ENCODE measurements at regions not wholly inside any gene's neighbourhood (a gene's known extent, or its start where the extent isn't known, plus 50 kb on each side); places are given as distances from the start of the nearest gene placed in this dataset.

DNA sequence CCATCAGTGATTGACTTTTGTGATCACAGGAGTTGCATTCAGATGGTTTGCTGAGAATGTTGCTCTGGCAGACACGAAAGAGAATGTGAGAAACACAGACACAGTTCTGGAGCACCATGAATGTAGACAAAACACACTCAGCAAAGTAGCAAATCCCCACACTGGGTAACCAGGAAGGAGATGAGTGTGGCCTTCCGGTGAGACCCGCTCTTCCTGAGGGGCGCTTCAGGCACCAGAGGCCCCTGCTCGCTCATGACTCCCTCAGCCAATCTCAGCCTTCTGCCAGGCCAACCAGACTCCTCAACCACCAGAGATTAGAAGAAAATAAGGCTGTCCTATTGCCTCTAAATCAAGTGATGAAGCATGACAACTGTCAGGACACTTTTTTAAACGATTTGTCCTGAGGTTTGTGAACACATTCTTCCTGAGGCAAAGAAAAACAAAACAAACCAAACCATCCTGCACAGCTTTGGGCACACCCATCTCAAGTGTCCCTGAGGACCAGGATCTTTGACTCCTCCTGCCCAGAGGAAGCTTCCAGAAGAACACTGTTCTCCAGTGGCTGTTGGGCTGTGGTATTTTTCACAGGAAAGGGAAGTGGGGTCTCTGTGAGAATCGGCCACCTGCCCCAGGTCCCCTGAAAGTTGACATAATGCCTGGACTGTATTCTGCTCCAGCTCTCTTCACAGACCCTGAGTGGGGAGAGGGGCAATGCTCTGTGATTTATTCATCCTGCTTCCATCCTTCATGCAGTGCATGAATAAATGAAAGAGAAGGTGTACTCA lies 152.8 kb downstream of the BCL11A start:
- no peak for DNase-seq (ENCODE audit: low read depth in 3 of 3)

GRCh38 chr2:60394463-60394862 lies 159.0 kb downstream of the BCL11A start:
- DNase-seq (ENCODE audit: low read depth in 3 of 3) = no peak

DNA sequence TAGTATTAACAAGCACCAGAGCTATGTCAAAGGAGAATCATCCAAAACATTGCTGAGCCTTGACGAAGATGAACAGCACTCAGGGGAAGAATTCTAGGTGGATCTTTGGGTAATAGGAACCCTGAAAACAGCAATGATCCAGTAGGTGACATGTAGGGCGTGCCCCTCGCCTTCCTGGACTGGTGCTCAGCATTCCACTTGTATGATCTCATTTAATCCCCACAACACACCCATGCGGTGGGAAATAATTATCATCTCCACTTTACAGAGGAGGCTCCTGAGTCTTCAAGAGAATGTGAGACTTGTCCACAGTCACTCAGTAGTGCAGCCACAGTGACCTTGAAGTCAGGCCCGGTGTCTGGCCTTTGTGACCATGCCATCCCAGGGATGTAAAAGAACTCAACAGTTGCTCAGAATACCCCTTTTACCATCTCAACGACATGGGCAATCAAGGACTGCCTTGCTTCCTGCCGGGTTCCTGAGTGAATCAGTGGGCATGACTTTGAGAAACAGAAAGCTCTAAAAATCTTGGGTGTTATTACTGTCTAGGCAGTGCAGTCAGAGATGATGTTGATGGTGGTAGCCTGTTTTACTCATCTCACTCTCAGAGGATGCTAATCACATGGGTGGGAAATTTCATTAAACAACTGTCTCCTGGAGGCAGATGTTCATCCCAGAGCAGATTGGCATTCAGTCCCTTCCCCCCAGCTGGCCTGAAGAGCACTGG lies 161.6 kb downstream of the BCL11A start:
- no peak for DNase-seq (ENCODE audit: low read depth in 3 of 3)

DNA sequence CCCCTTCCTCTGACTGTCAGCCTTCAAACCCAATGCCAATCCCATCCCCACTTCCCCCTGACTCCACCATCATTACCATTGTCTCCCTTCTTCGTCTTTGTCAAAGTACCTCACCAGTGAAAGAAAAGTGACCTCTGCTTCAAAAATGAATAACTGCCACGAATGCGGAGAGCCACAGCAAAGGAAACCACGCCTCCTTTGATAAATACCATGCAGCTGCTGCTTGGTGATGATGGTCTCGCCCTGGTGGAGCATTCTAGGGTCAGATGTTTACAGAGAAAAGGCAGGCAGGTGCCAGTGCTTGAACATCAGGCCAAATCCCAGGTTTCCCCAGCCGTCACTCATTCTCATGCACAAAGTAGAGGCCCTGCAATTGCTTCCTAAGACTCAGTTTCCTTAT lies 162.2 kb downstream of the BCL11A start:
- no peak for DNase-seq (ENCODE audit: low read depth in 3 of 3)

DNA sequence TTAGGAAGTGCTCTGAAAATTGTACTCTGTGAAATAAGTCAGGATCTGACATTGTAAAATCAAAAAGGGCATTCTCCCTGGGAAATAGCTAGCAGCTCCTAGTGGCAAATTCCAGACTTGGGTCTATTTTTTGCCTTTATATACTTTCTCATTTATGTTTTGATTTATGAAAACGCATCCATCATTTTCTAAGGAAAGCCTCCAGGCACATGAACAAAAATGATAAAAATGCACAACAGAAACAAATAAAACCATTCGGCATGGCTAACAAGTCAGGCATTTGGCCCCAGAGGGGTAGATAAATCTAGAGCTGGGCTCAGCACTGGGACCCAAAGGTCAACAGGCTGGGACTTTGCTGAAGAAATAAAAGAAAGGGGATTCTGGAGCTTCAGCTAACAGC lies 167.0 kb downstream of the BCL11A start:
- no peak for DNase-seq (ENCODE audit: low read depth in 3 of 3)

DNA sequence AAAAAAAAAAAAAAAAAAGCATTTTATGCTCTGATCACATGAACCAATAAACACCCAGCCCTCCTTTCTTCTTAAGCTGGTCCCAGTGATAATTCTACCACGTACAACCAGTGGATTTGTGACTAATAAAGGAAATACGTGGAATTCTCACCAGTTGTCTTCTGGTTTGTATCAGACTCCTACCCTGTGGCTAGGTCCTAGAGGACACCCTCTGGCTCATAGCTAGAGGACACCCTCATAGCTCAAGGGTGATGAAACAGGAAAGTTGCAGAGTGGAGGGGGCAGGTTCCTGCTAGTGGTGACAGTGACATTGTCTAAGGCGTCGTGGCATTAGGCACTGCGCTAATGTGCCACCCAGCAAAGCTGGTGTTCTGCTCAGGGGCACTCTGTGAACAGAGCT lies 167.8 kb downstream of the BCL11A start:
- DNase-seq (ENCODE audit: low read depth in 3 of 3) = no peak

GRCh38 chr2:60383401-60384143 lies 169.9 kb downstream of the BCL11A start:
- no peak for DNase-seq (ENCODE audit: low read depth in 3 of 3)

DNA sequence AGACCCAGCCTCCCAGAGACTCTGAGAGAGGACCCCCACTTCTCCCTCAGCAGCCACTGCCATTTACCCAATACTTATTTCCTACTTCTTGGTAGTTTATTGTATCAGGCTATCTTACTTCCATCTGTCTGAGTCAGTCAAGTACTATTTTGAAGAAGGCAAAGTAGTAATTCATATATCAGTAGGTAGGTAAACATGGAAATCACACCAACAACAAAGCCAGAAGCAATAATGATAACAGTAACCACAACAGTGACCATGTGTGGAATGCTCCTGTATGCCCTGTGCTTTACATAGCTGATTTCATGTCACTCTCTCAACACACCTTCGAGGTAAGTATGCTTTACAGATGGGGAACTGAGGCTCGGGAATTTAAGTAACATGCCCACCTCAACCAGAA lies 173.0 kb downstream of the BCL11A start:
- DNase-seq (ENCODE audit: low read depth in 3 of 3) = no peak

DNA sequence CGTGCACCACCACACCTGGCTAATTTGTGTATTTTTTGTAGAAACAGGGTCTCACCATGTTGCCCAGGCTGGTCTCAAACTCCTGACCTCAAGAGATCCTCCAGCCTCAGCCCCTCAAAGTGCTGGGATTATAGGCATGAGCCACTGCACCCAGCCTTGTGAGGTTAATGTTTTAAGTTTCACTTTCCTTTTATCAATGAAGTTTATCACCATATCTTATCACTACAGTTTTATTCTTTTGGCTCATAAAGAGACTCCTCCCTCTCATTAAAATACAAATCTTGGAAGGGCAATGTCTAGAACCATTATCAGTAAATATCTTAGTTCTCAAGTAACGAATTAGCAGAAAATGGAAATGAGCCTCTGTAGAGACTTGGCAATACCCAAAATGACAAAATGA lies 173.8 kb downstream of the BCL11A start:
- DNase-seq (ENCODE audit: low read depth in 3 of 3) = no peak

DNA sequence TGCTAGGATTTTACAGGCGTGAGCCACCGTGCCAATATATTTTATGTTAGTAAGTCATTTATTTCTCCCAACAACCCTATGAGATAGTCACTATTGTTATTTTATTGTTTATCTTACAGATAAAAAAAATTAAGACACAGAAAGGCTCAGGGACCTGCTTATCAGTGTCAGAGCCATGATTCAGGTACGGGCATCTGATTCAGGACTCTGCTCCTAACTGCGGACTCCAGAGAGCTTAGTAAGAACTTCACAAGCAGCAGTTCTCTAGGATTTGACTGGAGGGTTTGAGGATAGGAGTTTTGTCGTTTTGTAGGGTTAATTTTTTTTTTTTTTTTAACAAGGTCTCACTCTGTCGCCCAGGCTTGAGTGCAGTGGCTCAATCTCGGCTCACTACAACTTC lies 174.2 kb downstream of the BCL11A start:
- DNase-seq (ENCODE audit: low read depth in 3 of 3) = no peak

DNA sequence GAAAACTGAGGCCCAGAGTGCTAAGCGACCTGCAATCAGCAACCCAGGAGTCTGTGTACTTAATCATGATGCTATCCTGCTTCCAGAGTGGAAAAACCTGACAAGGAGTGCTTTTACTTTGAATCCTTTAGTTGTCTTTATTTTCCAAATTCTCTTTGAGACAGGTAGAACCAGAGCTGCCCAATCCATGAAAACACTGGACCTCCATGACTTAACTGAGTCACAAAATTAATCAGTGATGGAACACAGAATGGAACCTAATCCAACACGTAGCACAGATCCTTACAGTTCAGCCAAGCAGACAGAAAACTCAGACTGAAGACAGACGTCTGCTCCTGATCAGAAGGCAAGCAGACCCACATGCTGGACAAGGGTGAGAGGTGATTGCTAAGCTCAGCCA lies 175.6 kb downstream of the BCL11A start:
- DNase-seq (ENCODE audit: low read depth in 3 of 3) = no peak

DNA sequence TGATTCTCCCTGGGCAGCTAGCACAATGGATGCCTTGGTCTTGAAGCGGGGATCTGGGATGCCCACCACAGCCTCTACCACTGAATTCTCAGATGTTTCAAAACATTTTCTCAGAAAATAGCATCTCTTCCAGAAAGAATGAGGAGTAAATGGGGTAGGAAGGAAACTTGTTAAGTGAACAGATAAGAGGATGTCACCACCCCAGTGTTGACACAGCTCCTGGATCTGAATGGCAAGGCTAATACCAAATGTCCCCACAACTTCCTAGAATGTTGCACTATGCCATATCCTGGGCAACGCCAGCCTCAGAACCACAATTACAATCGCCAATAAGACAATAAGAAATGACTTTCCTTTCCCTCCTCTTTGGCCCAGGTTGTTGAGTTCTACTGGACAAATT lies 177.2 kb downstream of the BCL11A start:
- no peak for DNase-seq (ENCODE audit: low read depth in 3 of 3)

- no peak for DNase-seq (ENCODE audit: low read depth in 3 of 3)
These were observed 181.8 kb downstream of the BCL11A start for GRCh38 chr2:60371681-60372080.

- no peak for DNase-seq (ENCODE audit: low read depth in 3 of 3)
These were observed 182.2 kb downstream of the BCL11A start for GRCh38 chr2:60371219-60371618.

DNA sequence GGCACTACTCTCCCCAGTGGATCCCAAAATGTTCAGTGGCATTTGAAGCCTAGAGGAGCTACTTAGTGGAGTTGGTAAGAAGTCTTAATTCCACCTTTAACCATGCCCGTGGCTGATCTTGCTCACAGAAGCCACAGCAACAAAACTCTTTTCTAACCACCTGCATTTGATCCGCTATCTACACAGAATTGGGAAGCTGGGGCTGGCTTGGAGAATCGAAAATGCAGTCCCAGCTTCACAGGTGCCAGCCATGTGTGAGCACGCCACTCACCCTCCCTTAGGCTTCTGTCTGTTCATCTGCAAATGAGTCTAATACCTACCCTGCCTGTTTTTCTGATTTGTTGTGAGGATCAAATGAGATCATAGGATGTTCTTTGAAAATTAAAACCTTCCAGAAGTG lies 182.6 kb downstream of the BCL11A start:
- no peak for DNase-seq (ENCODE audit: low read depth in 3 of 3)

- DNase-seq (ENCODE audit: low read depth in 3 of 3) = no peak
These were observed 185.0 kb downstream of the BCL11A start for GRCh38 chr2:60368456-60368855.

DNA sequence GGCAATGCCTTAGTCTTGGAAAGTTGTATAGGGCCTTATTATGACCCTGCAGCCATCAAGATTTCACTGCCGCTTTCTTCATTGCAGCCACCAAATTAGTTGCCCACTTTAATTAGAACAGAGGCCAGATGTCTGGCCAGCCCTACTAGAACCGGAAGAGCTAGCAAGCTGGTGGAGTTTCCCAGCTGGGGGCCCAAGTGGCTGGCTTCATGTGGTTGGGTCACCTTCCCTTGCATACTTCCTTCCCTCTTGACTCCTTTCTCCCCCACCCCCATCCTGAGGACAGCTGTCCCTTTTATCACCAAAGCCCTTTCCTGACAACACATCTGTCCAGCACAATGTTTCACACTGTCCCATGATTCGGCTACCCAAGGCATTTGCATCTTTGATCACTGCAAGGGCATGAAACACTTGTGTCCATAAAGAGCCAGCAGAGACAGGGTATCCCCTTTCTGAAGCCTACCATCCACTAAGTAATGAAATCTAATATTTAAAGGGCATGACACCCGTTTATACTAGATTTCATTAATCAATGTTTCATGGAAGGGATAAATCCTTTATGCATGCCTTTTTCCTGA lies 187.2 kb downstream of the BCL11A start:
- DNase-seq (ENCODE audit: low read depth in 3 of 3) = no peak

GRCh38 chr2:60365556-60365955 lies 187.9 kb downstream of the BCL11A start:
- DNase-seq (ENCODE audit: low read depth in 3 of 3) = no peak

GRCh38 chr2:60364491-60364890 lies 189.0 kb downstream of the BCL11A start:
- DNase-seq (ENCODE audit: low read depth in 3 of 3) = no peak

DNA sequence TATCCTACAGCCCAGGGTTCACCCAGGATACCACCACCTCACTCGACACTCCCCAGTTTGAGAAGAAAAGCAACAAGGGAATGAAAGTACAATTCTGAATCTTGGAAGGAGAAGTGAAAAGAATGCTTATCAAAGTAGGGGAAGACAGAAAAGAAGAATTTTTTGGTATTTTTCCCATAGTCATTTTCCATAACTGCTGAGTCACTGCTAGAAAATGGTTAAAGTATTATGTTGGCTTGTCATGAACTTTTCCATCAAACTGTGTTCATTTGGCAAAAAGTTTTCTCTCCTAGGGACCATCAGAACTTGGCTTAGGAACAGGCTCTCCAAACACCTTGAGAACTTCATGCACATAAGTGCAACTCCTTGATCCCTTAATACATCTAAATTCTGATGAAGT lies 192.0 kb downstream of the BCL11A start:
- DNase-seq (ENCODE audit: low read depth in 3 of 3) = no peak

GRCh38 chr2:60359569-60359968 lies 193.9 kb downstream of the BCL11A start:
- no peak for DNase-seq (ENCODE audit: low read depth in 3 of 3)

GRCh38 chr2:60358476-60358875 lies 195.0 kb downstream of the BCL11A start:
- DNase-seq (ENCODE audit: low read depth in 3 of 3) = no peak
